Upper lobe of right lung (tissue), 1 donor: ENCODE measurements at regions not wholly inside any gene's neighbourhood (a gene's known extent, or its start where the extent isn't known, plus 50 kb on each side); places are given as distances from the start of the nearest gene placed in this dataset.

Source experiments
- ATAC-seq: fragments of 200-7000 bp; cut with Tn5 transposase; one replicate; pipeline ENCODE4 v1.9.1; 2020; ENCODE audit warnings: mild to moderate bottlenecking, moderate library complexity
- DNase-seq: peaks from one replicate; pipeline ENCODE4 v3.0.0-alpha.2; 2020
- H3K27ac ChIP-seq: fragments of 200-600 bp; one replicate; pipeline ENCODE4 v1.8.0; 2022
- H3K27me3 ChIP-seq: fragments of 200-600 bp; one replicate; pipeline ENCODE4 v1.8.0; 2022; ENCODE audit warnings: mild to moderate bottlenecking
- H3K36me3 ChIP-seq: fragments of 200-600 bp; one replicate; pipeline ENCODE4 v1.8.0; 2022
- H3K4me1 ChIP-seq: fragments of 200-600 bp; one replicate; pipeline ENCODE4 v1.8.0; 2022
- H3K4me3 ChIP-seq: fragments of 200-600 bp; one replicate; pipeline ENCODE4 v1.8.0; 2022; ENCODE audit warnings: mild to moderate bottlenecking
- H3K9me3 ChIP-seq: fragments of 200-600 bp; one replicate; pipeline ENCODE4 v1.8.0; 2022
- intact Hi-C: fragments of 100-400 bp; cut with DNase I; formaldehyde crosslinking; loops from one replicate; pipeline ENCODE4 v1.11.0; 2022
- TF ChIP-seq, protein P1 (sequence below): fragments of 200-600 bp; IDR thresholded peaks from one replicate; pipeline ENCODE4 v1.8.0; 2022; ENCODE audit warnings: antibody characterized with exemption
- donor health status: DM: no; HTN: yes; CAD: no; lungs with severe emphysema.

DNA sequence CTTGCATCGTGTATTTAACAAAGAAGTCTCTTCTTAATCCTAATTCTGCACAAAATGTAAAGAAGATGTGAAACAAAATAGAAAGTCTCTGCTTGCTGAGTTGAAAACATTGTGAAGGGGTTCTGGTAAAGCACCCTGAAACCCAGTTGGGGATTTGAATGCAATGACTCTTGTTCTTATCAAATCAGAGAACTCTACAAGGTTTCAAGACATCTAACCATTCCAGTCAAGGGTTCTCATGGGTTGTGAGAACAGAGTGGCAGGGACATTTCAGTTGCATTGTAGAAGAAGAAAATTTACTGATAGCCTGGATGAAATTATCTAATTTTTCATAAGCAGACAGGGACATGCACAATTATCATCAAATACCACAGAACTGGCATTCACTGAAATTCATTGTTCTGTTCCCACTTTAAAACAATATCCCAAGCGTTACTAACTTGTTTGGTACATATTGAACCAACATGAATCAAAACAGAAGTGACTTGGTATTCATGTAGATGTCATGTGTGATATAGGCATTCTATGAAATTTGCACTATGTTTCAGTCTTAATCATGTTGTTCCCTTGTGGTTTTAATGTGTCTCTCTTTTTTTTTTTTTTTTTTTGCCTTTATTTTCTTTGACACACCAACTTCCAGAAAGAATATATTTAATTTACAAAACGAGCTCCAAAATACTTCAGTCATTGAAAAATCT, 563.3 kb downstream of the IRX1 start:
- TF ChIP-seq, protein P1, sequence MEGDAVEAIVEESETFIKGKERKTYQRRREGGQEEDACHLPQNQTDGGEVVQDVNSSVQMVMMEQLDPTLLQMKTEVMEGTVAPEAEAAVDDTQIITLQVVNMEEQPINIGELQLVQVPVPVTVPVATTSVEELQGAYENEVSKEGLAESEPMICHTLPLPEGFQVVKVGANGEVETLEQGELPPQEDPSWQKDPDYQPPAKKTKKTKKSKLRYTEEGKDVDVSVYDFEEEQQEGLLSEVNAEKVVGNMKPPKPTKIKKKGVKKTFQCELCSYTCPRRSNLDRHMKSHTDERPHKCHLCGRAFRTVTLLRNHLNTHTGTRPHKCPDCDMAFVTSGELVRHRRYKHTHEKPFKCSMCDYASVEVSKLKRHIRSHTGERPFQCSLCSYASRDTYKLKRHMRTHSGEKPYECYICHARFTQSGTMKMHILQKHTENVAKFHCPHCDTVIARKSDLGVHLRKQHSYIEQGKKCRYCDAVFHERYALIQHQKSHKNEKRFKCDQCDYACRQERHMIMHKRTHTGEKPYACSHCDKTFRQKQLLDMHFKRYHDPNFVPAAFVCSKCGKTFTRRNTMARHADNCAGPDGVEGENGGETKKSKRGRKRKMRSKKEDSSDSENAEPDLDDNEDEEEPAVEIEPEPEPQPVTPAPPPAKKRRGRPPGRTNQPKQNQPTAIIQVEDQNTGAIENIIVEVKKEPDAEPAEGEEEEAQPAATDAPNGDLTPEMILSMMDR: no peak
- ATAC-seq (no peak), DNase-seq (no peak)
- Histone ChIP-seq H3K4me3 (no peak overlapping the region), H3K36me3 (no peaks in the 10 kb centered on the region), H3K27ac (no peak overlapping the region), H3K27me3 (no peaks in the 10 kb centered on the region), H3K9me3 (no peaks in the 10 kb centered on the region), H3K4me1 (no peaks in the 10 kb centered on the region)
- intact Hi-C loops: no loop called here

DNA sequence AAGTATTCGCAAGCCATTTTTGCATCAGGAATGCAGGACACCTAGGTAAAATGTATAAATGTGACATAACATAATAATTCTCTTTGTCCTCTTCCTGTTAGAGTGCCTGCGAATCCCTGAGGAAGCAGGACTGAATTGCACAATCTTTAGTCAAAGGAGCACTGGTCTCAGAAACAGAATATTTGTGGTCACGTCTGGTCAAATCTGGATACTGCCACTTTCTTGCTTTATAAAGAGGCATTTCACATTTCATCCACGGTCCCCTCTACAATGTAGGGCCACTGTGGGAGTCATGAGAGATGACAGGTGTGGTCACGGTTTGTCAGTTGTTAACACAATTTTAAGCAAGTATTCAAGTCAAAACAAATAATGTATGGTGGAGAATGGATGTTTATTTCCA, 564.0 kb downstream of the IRX1 start:
- Histone ChIP-seq H3K4me1 (no peaks in the 10 kb centered on the region), H3K27me3 (no peaks in the 10 kb centered on the region), H3K36me3 (no peaks in the 10 kb centered on the region), H3K27ac (no peak overlapping the region), H3K4me3 (no peak overlapping the region), H3K9me3 (no peaks in the 10 kb centered on the region)
- no peak for DNase-seq
- intact Hi-C loops: no loop called here
- ATAC-seq: no peak
- TF ChIP-seq, protein P1: no peak

- H3K4me3 ChIP-seq: no peak overlapping the region
- no peaks in the 10 kb centered on the region for H3K9me3 ChIP-seq
- DNase-seq (no peak), ATAC-seq (no peak)
- H3K36me3 ChIP-seq: no peaks in the 10 kb centered on the region
- H3K27ac ChIP-seq: no peak overlapping the region
- no peaks in the 10 kb centered on the region for H3K4me1 ChIP-seq
- H3K27me3 ChIP-seq: no peaks in the 10 kb centered on the region
- intact Hi-C loops: no loop called here
- TF ChIP-seq, protein P1: no peak
Measured at GRCh38 chr5:4164167-4164566, 568.5 kb downstream of the IRX1 start.

DNA sequence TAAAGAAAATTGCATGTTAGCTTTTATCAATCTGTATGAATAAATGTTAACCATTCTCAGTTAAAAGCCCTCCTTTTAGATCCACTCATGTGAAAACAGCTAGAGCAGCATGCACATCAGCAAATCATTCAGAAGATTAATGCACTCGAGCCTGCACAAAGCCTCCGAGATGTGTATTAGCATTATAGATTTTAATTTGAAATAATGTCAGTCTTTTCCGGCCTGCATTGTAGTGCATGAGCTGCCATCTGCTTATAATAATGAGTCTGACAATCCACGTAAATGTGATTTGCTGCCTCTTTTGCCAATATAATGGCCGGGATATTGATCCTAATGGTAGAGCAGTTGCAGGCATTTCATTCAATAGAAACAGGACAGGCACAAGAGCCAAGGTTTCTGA, 585.1 kb downstream of the IRX1 start:
- no peak for DNase-seq
- no peaks in the 10 kb centered on the region for H3K27me3 ChIP-seq
- TF ChIP-seq, protein P1: no peak
- H3K9me3 ChIP-seq: peaks cover 8% of the 10 kb centered on the region
- no peaks in the 10 kb centered on the region for H3K36me3 ChIP-seq
- H3K4me3 ChIP-seq: no peak overlapping the region
- no peaks in the 10 kb centered on the region for H3K4me1 ChIP-seq
- intact Hi-C loops: no loop called here
- no peak overlapping the region for H3K27ac ChIP-seq
- no peak for ATAC-seq

GRCh38 chr5:4182144-4182543, 586.5 kb downstream of the IRX1 start:
- ATAC-seq (no peak), DNase-seq (no peak)
- Histone ChIP-seq H3K4me1 (no peaks in the 10 kb centered on the region), H3K4me3 (no peak overlapping the region), H3K27ac (no peak overlapping the region), H3K9me3 (peaks cover 8% of the 10 kb centered on the region), H3K27me3 (no peaks in the 10 kb centered on the region), H3K36me3 (no peaks in the 10 kb centered on the region)
- TF ChIP-seq, protein P1: no peak
- intact Hi-C loops: no loop called here

DNA sequence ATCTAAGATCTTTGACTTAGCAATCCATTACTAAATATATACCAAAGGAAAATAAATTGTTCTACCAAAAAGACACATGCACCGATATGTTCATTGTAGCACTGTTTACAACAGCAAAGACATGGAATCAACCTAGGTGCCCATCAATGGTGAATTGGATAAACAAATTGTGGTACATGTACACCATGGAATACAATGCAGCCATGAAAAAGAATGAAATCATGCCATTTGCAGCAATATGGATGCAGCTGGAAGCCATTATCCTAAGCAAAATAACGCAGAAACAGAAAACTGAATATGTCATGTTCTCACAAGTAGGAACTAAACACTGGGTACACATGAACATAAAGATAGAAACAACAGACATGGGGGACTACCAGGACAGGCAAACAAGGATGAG, 589.5 kb downstream of the IRX1 start:
- no peak for DNase-seq
- Histone ChIP-seq H3K27ac (no peak overlapping the region), H3K27me3 (no peaks in the 10 kb centered on the region), H3K36me3 (no peaks in the 10 kb centered on the region), H3K9me3 (peaks cover 8% of the 10 kb centered on the region), H3K4me3 (no peak overlapping the region), H3K4me1 (no peaks in the 10 kb centered on the region)
- ATAC-seq: no peak
- TF ChIP-seq, protein P1: no peak
- intact Hi-C loops: no loop called here
